ENCODE measurements at regions not wholly inside any gene's neighbourhood (a gene's known extent, or its start where the extent isn't known, plus 50 kb on each side); places are given as distances from the start of the nearest gene placed in this dataset.
A peak's percentile ranks its signal among the peaks of the same experiment; 100 is the strongest.
"Not testable (repeated sequence)": the region's sequence is repeated elsewhere in the genome, so short reads cannot be mapped to it uniquely, and the experiment has no call there.

GRCh38 chr4:57974821-57975220 is 864.6 kb upstream of the IGFBP7 start:
- no peak for DNase-seq

DNA sequence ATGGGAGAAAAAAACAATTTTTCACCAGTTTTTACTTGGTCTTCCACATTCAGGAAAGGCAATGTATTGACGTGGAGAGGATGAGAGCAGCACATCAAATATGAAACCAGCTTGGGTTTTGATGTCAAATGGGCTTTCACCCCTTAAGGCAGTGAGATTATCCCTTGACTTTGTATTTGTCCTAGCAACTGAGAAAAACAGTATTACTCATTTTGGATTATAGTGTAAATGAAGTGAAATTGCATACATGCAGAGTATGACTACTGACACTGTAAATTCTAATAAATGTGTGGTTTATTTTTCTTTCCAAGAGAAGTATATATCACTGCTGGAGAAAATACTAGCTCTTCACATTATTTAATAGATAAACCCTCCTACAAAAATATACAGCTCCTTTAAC is 863.6 kb upstream of the IGFBP7 start:
- DNase-seq = no peak
- Histone ChIP-seq H3K27me3 (no peaks in the 10 kb centered on the region), H3K36me3 (no peaks in the 10 kb centered on the region), H3K27ac (no peak overlapping the region), H3K9me3 (peaks cover 0 to 5% of the 10 kb centered on the region in 2 donors), H3K4me3 (no peak overlapping the region), H3K4me1 (no peaks in the 10 kb centered on the region)
- ATAC-seq = no peak
- TF ChIP-seq CTCF (IDR thresholded peaks at IDR 0.05) = no peak
- intact Hi-C loops (cut with DNase I) = no loop called here

More at GRCh38 chr4:57974821-57975220, 864.6 kb upstream of the IGFBP7 start:
- H3K27ac ChIP-seq = no peak overlapping the region
- H3K4me3 ChIP-seq = no peak overlapping the region
- no peaks in the 10 kb centered on the region for H3K4me1 ChIP-seq
- H3K36me3 ChIP-seq = no peaks in the 10 kb centered on the region
- H3K27me3 ChIP-seq = no peaks in the 10 kb centered on the region
- intact Hi-C loops (cut with DNase I) = no loop called here
- H3K9me3 ChIP-seq = no peaks in the 10 kb centered on the region
- no peak for ATAC-seq
- TF ChIP-seq CTCF (IDR thresholded peaks at IDR 0.05) = no peak

DNA sequence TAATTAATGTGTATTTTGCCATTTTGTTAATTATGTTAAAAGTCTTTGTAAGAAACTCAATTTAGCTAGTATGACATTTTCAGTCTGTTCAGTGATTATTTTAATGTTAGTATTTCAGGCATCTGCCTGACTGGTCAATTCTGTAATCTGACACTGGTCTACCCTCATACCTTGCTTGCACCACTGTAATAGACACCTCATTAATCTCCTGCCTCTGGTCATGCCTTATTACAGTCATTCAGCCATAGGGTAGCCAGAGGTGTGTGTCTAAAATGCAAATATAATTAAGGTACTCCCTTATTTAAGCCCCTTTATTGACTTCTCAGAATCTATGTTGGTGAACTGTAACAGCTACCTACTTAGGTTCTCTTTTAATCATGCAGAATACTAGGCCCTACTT is 861.1 kb upstream of the IGFBP7 start:
- no peak for DNase-seq
- no peaks in the 10 kb centered on the region for H3K36me3 ChIP-seq
- no peaks in the 10 kb centered on the region for H3K27me3 ChIP-seq
- ATAC-seq = no peak
- peaks cover 0 to 27% of the 10 kb centered on the region in 2 donors for H3K9me3 ChIP-seq
- intact Hi-C loops (cut with DNase I) = no loop called here
- no peak overlapping the region for H3K4me3 ChIP-seq
- no peak overlapping the region for H3K27ac ChIP-seq
- TF ChIP-seq CTCF (IDR thresholded peaks at IDR 0.05) = no peak
- no peaks in the 10 kb centered on the region for H3K4me1 ChIP-seq

DNA sequence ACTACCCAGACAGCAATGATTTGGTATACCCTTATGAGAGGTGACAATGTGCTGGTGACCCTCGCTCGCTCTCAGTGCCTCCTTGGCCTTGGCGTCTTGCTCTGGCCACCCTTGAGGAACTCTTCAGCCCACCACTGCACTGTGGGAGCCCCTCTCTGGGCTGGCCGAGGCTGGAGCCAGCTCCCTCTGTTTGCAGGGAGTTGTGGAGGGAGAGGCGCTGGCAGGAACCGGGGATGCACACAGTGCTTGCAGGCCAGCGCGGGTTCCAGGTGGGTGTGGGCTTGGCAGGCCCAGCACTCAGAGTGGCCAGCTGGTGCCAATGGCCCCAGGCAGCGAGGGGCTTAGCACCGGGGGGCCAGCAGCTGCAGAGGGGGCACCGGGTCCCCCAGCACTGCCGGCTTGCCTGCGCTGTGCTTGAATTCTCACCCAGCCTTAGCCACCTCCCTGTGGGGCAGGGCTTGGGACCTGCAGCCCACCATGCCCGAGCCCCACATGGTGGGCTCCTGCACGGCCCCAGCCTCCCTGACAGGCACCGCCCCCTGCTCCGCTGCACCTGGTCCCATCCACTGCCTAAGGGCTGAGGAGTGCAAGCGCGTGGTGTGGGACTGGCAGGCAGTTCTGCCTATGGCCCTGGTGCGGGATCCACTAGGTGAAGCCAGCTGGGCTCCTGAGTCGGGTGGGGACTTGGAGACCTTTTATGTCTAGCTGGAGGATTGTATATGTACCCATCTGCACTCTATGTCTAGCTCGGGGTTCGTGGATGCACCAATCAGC is 857.0 kb upstream of the IGFBP7 start:
- no peak overlapping the region for H3K4me3 ChIP-seq
- H3K36me3 ChIP-seq = no peaks in the 10 kb centered on the region
- intact Hi-C loops (cut with DNase I) = no loop called here
- H3K27me3 ChIP-seq = no peaks in the 10 kb centered on the region
- H3K27ac ChIP-seq = no peak overlapping the region
- peaks cover 0 to 38% of the 10 kb centered on the region in 2 donors for H3K9me3 ChIP-seq
- no peak for TF ChIP-seq CTCF (IDR thresholded peaks at IDR 0.05)
- ATAC-seq = no peak
- peak in 1 of 4 donors; percentile 52 for DNase-seq
- no peaks in the 10 kb centered on the region for H3K4me1 ChIP-seq

DNA sequence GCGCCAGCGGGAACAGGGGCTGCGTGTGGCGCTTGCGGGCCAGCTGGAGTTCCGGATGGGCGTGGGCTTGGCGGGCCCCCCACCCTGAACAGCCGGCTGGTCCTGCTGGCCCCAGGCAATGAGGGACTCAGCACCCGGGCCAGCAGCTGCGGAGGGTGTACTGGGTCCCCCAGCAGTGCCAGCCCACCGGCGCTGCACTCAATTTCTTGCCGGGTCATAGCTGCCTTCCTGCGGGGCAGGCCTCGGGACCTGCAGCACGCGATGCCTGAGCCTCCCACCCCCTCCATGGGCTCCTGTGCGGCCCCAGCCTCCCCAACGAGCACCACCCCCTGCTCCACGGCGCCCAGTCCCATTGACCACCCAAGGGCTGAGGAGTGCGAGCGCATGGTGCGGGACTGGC is 855.2 kb upstream of the IGFBP7 start:
- H3K4me1 ChIP-seq; H3K36me3 ChIP-seq; intact Hi-C loops (cut with DNase I); H3K27me3 ChIP-seq; H3K27ac ChIP-seq; ATAC-seq; H3K4me3 ChIP-seq: not testable (repeated sequence)
- DNase-seq = peak in 1 of 4 donors; percentile 43
- peaks cover 0 to 40% of the 10 kb centered on the region in 2 donors for H3K9me3 ChIP-seq

DNA sequence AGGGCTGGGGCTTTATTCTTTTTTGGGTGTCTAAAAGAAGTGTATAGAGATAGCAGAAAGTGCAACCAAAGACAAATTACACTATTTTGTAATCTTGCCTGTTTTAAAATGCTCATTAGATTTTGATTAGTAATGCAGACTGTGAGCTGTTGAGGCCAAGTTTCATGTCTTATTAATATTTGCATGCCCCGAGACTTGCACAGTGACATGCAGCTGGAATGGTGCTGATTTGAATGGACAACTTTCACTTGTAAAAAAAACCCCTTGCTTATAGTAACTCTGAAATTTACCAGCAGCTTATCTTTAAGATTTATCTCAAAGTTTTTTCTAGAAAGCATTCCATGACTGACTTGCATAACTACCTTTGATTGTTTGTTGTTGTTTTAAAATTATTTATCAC is 835.1 kb upstream of the IGFBP7 start:
- no peak overlapping the region for H3K4me3 ChIP-seq
- H3K4me1 ChIP-seq = no peaks in the 10 kb centered on the region
- no peaks in the 10 kb centered on the region for H3K9me3 ChIP-seq
- no peak overlapping the region for H3K27ac ChIP-seq
- no peak for TF ChIP-seq CTCF (IDR thresholded peaks at IDR 0.05)
- no peak for ATAC-seq
- intact Hi-C loops (cut with DNase I) = no loop called here
- DNase-seq = peak in 1 of 4 donors; percentile 4
- no peaks in the 10 kb centered on the region for H3K36me3 ChIP-seq
- H3K27me3 ChIP-seq = no peaks in the 10 kb centered on the region

Measured in left lung (tissue), 4 donors.